ENCODE measurements at regions not wholly inside any gene's neighbourhood (a gene's known extent, or its start where the extent isn't known, plus 50 kb on each side); places are given as distances from the start of the nearest gene placed in this dataset.

GRCh38 chr5:35308421-35308820 lies 78.1 kb upstream of the PRLR start:
- Histone ChIP-seq H3K9me3 (no peaks in the 10 kb centered on the region), H3K36me3 (no peaks in the 10 kb centered on the region), H3K4me3 (no peak overlapping the region), H3K4me1 (no peaks in the 10 kb centered on the region), H3K27ac (no peak overlapping the region), H3K27me3 (replicated peaks in 1 of 7) (peaks cover 0 to 4% (median 0%) of the 10 kb centered on the region in 7 donors)
- DNase-seq = no peak
- WGBS, 5 donors = 31 to 60% (median 44%) methylated on average over 2 of the region's 2 CpGs
- TF ChIP-seq, protein P1, sequence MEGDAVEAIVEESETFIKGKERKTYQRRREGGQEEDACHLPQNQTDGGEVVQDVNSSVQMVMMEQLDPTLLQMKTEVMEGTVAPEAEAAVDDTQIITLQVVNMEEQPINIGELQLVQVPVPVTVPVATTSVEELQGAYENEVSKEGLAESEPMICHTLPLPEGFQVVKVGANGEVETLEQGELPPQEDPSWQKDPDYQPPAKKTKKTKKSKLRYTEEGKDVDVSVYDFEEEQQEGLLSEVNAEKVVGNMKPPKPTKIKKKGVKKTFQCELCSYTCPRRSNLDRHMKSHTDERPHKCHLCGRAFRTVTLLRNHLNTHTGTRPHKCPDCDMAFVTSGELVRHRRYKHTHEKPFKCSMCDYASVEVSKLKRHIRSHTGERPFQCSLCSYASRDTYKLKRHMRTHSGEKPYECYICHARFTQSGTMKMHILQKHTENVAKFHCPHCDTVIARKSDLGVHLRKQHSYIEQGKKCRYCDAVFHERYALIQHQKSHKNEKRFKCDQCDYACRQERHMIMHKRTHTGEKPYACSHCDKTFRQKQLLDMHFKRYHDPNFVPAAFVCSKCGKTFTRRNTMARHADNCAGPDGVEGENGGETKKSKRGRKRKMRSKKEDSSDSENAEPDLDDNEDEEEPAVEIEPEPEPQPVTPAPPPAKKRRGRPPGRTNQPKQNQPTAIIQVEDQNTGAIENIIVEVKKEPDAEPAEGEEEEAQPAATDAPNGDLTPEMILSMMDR (IDR thresholded peaks at IDR 0.05 in 8 of 11, conservative IDR thresholded peaks at IDR 0.05 in 3 of 11) = no peak
- no peak for TF ChIP-seq POLR2A (IDR thresholded peaks at IDR 0.05)
- TF ChIP-seq POLR2AphosphoS5 (IDR thresholded peaks at IDR 0.05) = no peak
- intact Hi-C loops (cut with DNase I; ENCODE audit: low total_unique reads) = no loop called here

GRCh38 chr5:35306716-35307365 lies 76.6 kb upstream of the PRLR start:
- no peak for DNase-seq
- WGBS, 5 donors = 75 to 100% (median 88%) methylated on average over 1 of the region's 1 CpG
- TF ChIP-seq POLR2A (IDR thresholded peaks at IDR 0.05) (no peak), POLR2AphosphoS5 (IDR thresholded peaks at IDR 0.05) (no peak)
- TF ChIP-seq, protein P1 (IDR thresholded peaks at IDR 0.05 in 8 of 11, conservative IDR thresholded peaks at IDR 0.05 in 3 of 11) = no peak

DNA sequence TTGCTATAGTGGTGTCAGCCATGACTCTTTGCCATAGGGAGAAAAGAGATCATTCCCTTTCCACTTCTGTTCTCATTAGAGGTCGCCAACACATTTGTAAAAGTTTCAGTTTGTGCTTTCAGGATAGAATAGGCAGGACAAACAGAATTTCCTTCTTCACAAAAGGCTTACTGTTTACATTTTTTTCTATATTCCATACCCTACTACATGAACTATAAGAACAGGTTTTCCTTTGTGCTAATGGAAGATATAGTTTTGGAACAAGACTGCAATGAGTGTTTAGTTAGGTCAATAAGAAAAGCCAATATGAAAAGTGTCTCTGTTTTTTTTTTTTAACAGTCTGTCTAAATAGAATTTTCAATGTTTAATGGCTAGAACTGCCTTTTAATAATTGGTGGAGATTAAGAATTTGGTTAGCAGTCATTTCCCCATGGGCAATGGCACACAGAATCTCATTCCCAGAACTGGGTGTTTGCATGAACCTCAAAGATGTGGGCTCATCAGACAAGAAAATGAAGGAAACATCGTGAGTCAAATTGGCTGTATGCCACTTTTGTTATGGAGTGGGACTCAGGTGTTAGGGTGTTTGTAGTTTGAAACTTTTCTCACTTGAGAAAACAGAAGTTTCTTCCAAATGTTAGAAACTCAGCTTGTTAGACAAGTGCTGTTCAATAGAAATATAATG lies 75.2 kb upstream of the PRLR start:
- no peak overlapping the region for H3K4me3 ChIP-seq
- peaks cover 0 to 4% (median 0%) of the 10 kb centered on the region in 7 donors for H3K27me3 ChIP-seq (replicated peaks in 1 of 7)
- H3K4me1 ChIP-seq = no peaks in the 10 kb centered on the region
- no peaks in the 10 kb centered on the region for H3K36me3 ChIP-seq
- intact Hi-C loops (cut with DNase I; ENCODE audit: low total_unique reads) = no loop called here
- H3K9me3 ChIP-seq = no peaks in the 10 kb centered on the region
- TF ChIP-seq POLR2AphosphoS5 (IDR thresholded peaks at IDR 0.05) = no peak
- TF ChIP-seq POLR2A (IDR thresholded peaks at IDR 0.05) = no peak
- TF ChIP-seq, protein P1 (IDR thresholded peaks at IDR 0.05 in 8 of 11, conservative IDR thresholded peaks at IDR 0.05 in 3 of 11) = no peak
- WGBS, 5 donors = 71 to 85% (median 76%) methylated on average over 2 of the region's 2 CpGs
- no peak for DNase-seq
- H3K27ac ChIP-seq = no peak overlapping the region

More at GRCh38 chr5:35306716-35307365, 76.6 kb upstream of the PRLR start:
- Histone ChIP-seq H3K36me3 (no peaks in the 10 kb centered on the region), H3K27me3 (replicated peaks in 1 of 7) (peaks cover 0 to 4% (median 0%) of the 10 kb centered on the region in 7 donors), H3K9me3 (no peaks in the 10 kb centered on the region), H3K27ac (no peak overlapping the region), H3K4me3 (no peak overlapping the region), H3K4me1 (no peaks in the 10 kb centered on the region)
- intact Hi-C loops (cut with DNase I; ENCODE audit: low total_unique reads) = no loop called here

- TF ChIP-seq, protein P1 (IDR thresholded peaks at IDR 0.05 in 8 of 11, conservative IDR thresholded peaks at IDR 0.05 in 3 of 11) = no peak
- TF ChIP-seq POLR2A (IDR thresholded peaks at IDR 0.05) (no peak), POLR2AphosphoS5 (IDR thresholded peaks at IDR 0.05) (no peak)
- peaks cover 0 to 4% (median 0%) of the 10 kb centered on the region in 7 donors for H3K27me3 ChIP-seq (replicated peaks in 1 of 7)
- no peaks in the 10 kb centered on the region for H3K36me3 ChIP-seq
- intact Hi-C loops (cut with DNase I; ENCODE audit: low total_unique reads) = no loop called here
- DNase-seq = no peak
- no peak overlapping the region for H3K4me3 ChIP-seq
- no peaks in the 10 kb centered on the region for H3K4me1 ChIP-seq
- no peaks in the 10 kb centered on the region for H3K9me3 ChIP-seq
- 77 to 88% (median 86%) methylated on average over 1 of the region's 1 CpG for WGBS, 5 donors
- H3K27ac ChIP-seq = no peak overlapping the region
These were observed 74.0 kb upstream of the PRLR start for GRCh38 chr5:35304291-35304690.

Data from spleen (tissue), 11 donors.